ENCODE measurements at regions not wholly inside any gene's neighbourhood (a gene's known extent, or its start where the extent isn't known, plus 50 kb on each side); places are given as distances from the start of the nearest gene placed in this dataset.
A peak's percentile ranks its signal among the peaks of the same experiment; 100 is the strongest.

- Mint-ChIP-seq H3K4me3 (no peak overlapping the region), H3K27me3 (no peaks in the 10 kb centered on the region), H3K4me1 (peaks cover 39% of the 10 kb centered on the region), H3K36me3 (peaks cover 1% of the 10 kb centered on the region), H3K27ac (peak overlapping the region; percentile 94), H3K9me3 (peaks cover 5% of the 10 kb centered on the region)
Measured at GRCh38 chr12:111057701-111058425, 137.5 kb upstream of the MYL2 start.

GRCh38 chr12:111056618-111057521 is 136.5 kb upstream of the MYL2 start:
- Mint-ChIP-seq H3K27me3 (no peaks in the 10 kb centered on the region), H3K36me3 (peaks cover 1% of the 10 kb centered on the region), H3K4me3 (peak overlapping the region; percentile 49), H3K4me1 (peaks cover 39% of the 10 kb centered on the region), H3K27ac (peak overlapping the region; percentile 94), H3K9me3 (peaks cover 5% of the 10 kb centered on the region)

GRCh38 chr12:111055181-111055880 is 135.0 kb upstream of the MYL2 start:
- Mint-ChIP-seq H3K4me1 (peaks cover 36% of the 10 kb centered on the region), H3K36me3 (peaks cover 1% of the 10 kb centered on the region), H3K9me3 (peaks cover 5% of the 10 kb centered on the region), H3K27ac (peak overlapping the region; percentile 94), H3K4me3 (no peak overlapping the region), H3K27me3 (no peaks in the 10 kb centered on the region)

- H3K4me1 Mint-ChIP-seq: no peaks in the 10 kb centered on the region
- no peaks in the 10 kb centered on the region for H3K27me3 Mint-ChIP-seq
- no peaks in the 10 kb centered on the region for H3K36me3 Mint-ChIP-seq
- H3K9me3 Mint-ChIP-seq: no peaks in the 10 kb centered on the region
- H3K27ac Mint-ChIP-seq: no peak overlapping the region
- no peak overlapping the region for H3K4me3 Mint-ChIP-seq
Measured at GRCh38 chr12:111048991-111049390, 128.6 kb upstream of the MYL2 start.

GRCh38 chr12:111046896-111047295 is 126.5 kb upstream of the MYL2 start:
- Mint-ChIP-seq H3K9me3 (no peaks in the 10 kb centered on the region), H3K4me1 (no peaks in the 10 kb centered on the region), H3K36me3 (no peaks in the 10 kb centered on the region), H3K27ac (no peak overlapping the region), H3K27me3 (no peaks in the 10 kb centered on the region), H3K4me3 (no peak overlapping the region)

GRCh38 chr12:111045941-111046340 is 125.6 kb upstream of the MYL2 start:
- H3K4me1 Mint-ChIP-seq: no peaks in the 10 kb centered on the region
- no peaks in the 10 kb centered on the region for H3K27me3 Mint-ChIP-seq
- no peak overlapping the region for H3K4me3 Mint-ChIP-seq
- H3K36me3 Mint-ChIP-seq: no peaks in the 10 kb centered on the region
- H3K9me3 Mint-ChIP-seq: no peaks in the 10 kb centered on the region
- H3K27ac Mint-ChIP-seq: no peak overlapping the region

- no peaks in the 10 kb centered on the region for H3K36me3 Mint-ChIP-seq
- peaks cover 4% of the 10 kb centered on the region for H3K4me1 Mint-ChIP-seq
- H3K9me3 Mint-ChIP-seq: no peaks in the 10 kb centered on the region
- peaks cover 10% of the 10 kb centered on the region for H3K27me3 Mint-ChIP-seq
- H3K4me3 Mint-ChIP-seq: no peak overlapping the region
- H3K27ac Mint-ChIP-seq: no peak overlapping the region
Measured at GRCh38 chr12:111041091-111041490, 120.7 kb upstream of the MYL2 start.

GRCh38 chr12:111040690-111041089 is 120.3 kb upstream of the MYL2 start:
- peaks cover 14% of the 10 kb centered on the region for H3K27me3 Mint-ChIP-seq
- peaks cover 8% of the 10 kb centered on the region for H3K4me1 Mint-ChIP-seq
- H3K4me3 Mint-ChIP-seq: no peak overlapping the region
- H3K9me3 Mint-ChIP-seq: no peaks in the 10 kb centered on the region
- H3K27ac Mint-ChIP-seq: no peak overlapping the region
- H3K36me3 Mint-ChIP-seq: no peaks in the 10 kb centered on the region

- H3K9me3 Mint-ChIP-seq: no peaks in the 10 kb centered on the region
- peaks cover 15% of the 10 kb centered on the region for H3K4me1 Mint-ChIP-seq
- no peaks in the 10 kb centered on the region for H3K36me3 Mint-ChIP-seq
- no peak overlapping the region for H3K27ac Mint-ChIP-seq
- H3K27me3 Mint-ChIP-seq: peaks cover 19% of the 10 kb centered on the region
- no peak overlapping the region for H3K4me3 Mint-ChIP-seq
Measured at GRCh38 chr12:111038941-111039340, 118.6 kb upstream of the MYL2 start.

- H3K4me1 Mint-ChIP-seq: peaks cover 15% of the 10 kb centered on the region
- no peak overlapping the region for H3K27ac Mint-ChIP-seq
- no peak overlapping the region for H3K4me3 Mint-ChIP-seq
- no peaks in the 10 kb centered on the region for H3K36me3 Mint-ChIP-seq
- H3K27me3 Mint-ChIP-seq: peaks cover 19% of the 10 kb centered on the region
- no peaks in the 10 kb centered on the region for H3K9me3 Mint-ChIP-seq
Measured at GRCh38 chr12:111038077-111038476, 117.7 kb upstream of the MYL2 start.

GRCh38 chr12:111037047-111037446 is 116.7 kb upstream of the MYL2 start:
- Mint-ChIP-seq H3K27ac (no peak overlapping the region), H3K4me3 (no peak overlapping the region), H3K36me3 (no peaks in the 10 kb centered on the region), H3K4me1 (peaks cover 21% of the 10 kb centered on the region), H3K27me3 (peaks cover 26% of the 10 kb centered on the region), H3K9me3 (no peaks in the 10 kb centered on the region)

GRCh38 chr12:111035578-111036301 is 115.4 kb upstream of the MYL2 start:
- H3K4me3 Mint-ChIP-seq: peak overlapping the region; percentile 84
- no peak overlapping the region for H3K27ac Mint-ChIP-seq
- H3K27me3 Mint-ChIP-seq: peaks cover 34% of the 10 kb centered on the region
- H3K4me1 Mint-ChIP-seq: peaks cover 21% of the 10 kb centered on the region
- H3K36me3 Mint-ChIP-seq: no peaks in the 10 kb centered on the region
- no peaks in the 10 kb centered on the region for H3K9me3 Mint-ChIP-seq

GRCh38 chr12:111034886-111035577 is 114.7 kb upstream of the MYL2 start:
- no peak overlapping the region for H3K27ac Mint-ChIP-seq

GRCh38 chr12:111034083-111034885 is 113.9 kb upstream of the MYL2 start, which contains the start of gene CUX2:
TSS of gene CUX2 (plus strand) at chr12:111034165.
- Mint-ChIP-seq H3K27me3 (peaks cover 35% of the 10 kb centered on the region), H3K27ac (no peak within 1 kb of the TSS)

More at GRCh38 chr12:111034886-111035577, 114.7 kb upstream of the MYL2 start:
- H3K4me3 Mint-ChIP-seq: peak overlapping the region; percentile 84
- H3K36me3 Mint-ChIP-seq: no peaks in the 10 kb centered on the region
- no peaks in the 10 kb centered on the region for H3K9me3 Mint-ChIP-seq
- peaks cover 21% of the 10 kb centered on the region for H3K4me1 Mint-ChIP-seq
- H3K27me3 Mint-ChIP-seq: peaks cover 35% of the 10 kb centered on the region

More at GRCh38 chr12:111034083-111034885, 113.9 kb upstream of the MYL2 start, which contains the start of gene CUX2:
- no peaks in the 10 kb centered on the region for H3K36me3 Mint-ChIP-seq
- peaks cover 21% of the 10 kb centered on the region for H3K4me1 Mint-ChIP-seq
- no peaks in the 10 kb centered on the region for H3K9me3 Mint-ChIP-seq
- peak within 1 kb of the TSS; percentile 84 for H3K4me3 Mint-ChIP-seq

All from activated naive CD4-positive, alpha-beta T cell treated with anti-CD3 and anti-CD28 coated beads, Interleukin-2, amount 50 U/mL, for 24 hours (primary cell).